HepG2 (cell line): ENCODE measurements at regions not wholly inside any gene's neighbourhood (a gene's known extent, or its start where the extent isn't known, plus 50 kb on each side); places are given as distances from the start of the nearest gene placed in this dataset.

ENCODE experiments used
- CREB1 ChIP-seq, 2 experiments: fragments of 450-650 bp in 1 of 2; IDR thresholded peaks; 2 replicates each; pipeline ENCODE4 v1.6.1; 2016 to 2017; ENCODE audit warnings: control low read depth in 1 of 2, mild to moderate bottlenecking in 1 of 2, missing compliant biosample characterization in 1 of 2, missing genetic modification characterization in 1 of 2
- CREM ChIP-seq, 2 experiments: sonication (generic) in 1 of 2; formaldehyde crosslinking in 1 of 2; IDR thresholded peaks; 2 replicates each; pipeline versions ENCODE4 v1.4.0 to v1.6.1; 2016 to 2020; ENCODE audit warnings: antibody characterized with exemption in 1 of 2, mild to moderate bottlenecking in 1 of 2, missing genetic modification reagents in 1 of 2
- EZH2 ChIP-seq: conservative IDR thresholded peaks from 2 replicates; pipeline ENCODE4 v1.6.1; 2012; ENCODE audit warnings: mild to moderate bottlenecking, low read depth, low read length, moderate library complexity
- FOSL2 ChIP-seq: sonication (generic); formaldehyde crosslinking; IDR thresholded peaks from 2 replicates; pipeline ENCODE4 v1.4.0; 2020; ENCODE audit warnings: missing genetic modification reagents
- FOXA1 ChIP-seq, 2 experiments: fragments of 450-650 bp in 1 of 2; sonication (generic) in 1 of 2; formaldehyde crosslinking in 1 of 2; IDR thresholded peaks; 2 replicates each; pipeline versions ENCODE4 v1.4.0 to v1.6.1; 2016 to 2020; ENCODE audit warnings: missing genetic modification reagents in 1 of 2
- FOXA3 ChIP-seq: IDR thresholded peaks from 2 replicates; pipeline ENCODE4 v1.6.1; 2016; ENCODE audit warnings: missing genetic modification reagents, missing compliant biosample characterization
- FOXK2 ChIP-seq: fragments of 450-650 bp; IDR thresholded peaks from 2 replicates; pipeline ENCODE4 v1.6.1; 2016
- FOXP1 ChIP-seq, 2 experiments: fragments of 450-650 bp in 1 of 2; IDR thresholded peaks; 2 replicates each; pipeline ENCODE4 v1.6.1; 2017 to 2018; ENCODE audit warnings: antibody characterized with exemption in 1 of 2
- GATAD2A ChIP-seq: IDR thresholded peaks from 2 replicates; pipeline ENCODE4 v1.6.1; 2016
- GTF2F1 ChIP-seq: fragments of 150-350 bp; IDR thresholded peaks from 2 replicates; pipeline ENCODE4 v1.6.1; 2014; ENCODE audit warnings: low read length
- SOX13 ChIP-seq, 3 experiments: fragments of 450-650 bp in 1 of 3; sonication (generic) in 1 of 3; formaldehyde crosslinking in 1 of 3; IDR thresholded peaks in 2 of 3; conservative IDR thresholded peaks in 1 of 3; 2 replicates each; pipeline versions ENCODE4 v1.5.0 to v1.6.1; 2016 to 2020; ENCODE audit warnings: antibody characterized with exemption in 1 of 3, mild to moderate bottlenecking in 1 of 3, missing compliant biosample characterization in 1 of 3, missing genetic modification reagents in 1 of 3, moderate library complexity in 1 of 3
- SOX6 ChIP-seq, 2 experiments: fragments of 450-650 bp in 1 of 2; sonication (generic) in 1 of 2; formaldehyde crosslinking in 1 of 2; IDR thresholded peaks; 2 replicates each; pipeline versions ENCODE4 v1.4.0 to v1.6.1; 2017 to 2020; ENCODE audit warnings: antibody characterized with exemption in 1 of 2, mild to moderate bottlenecking in 1 of 2, missing genetic modification reagents in 1 of 2
- TAF1 ChIP-seq: sonication (generic); formaldehyde crosslinking; IDR thresholded peaks from 2 replicates; pipeline ENCODE4 v1.4.0; 2020; ENCODE audit warnings: missing genetic modification reagents
- TEAD2 ChIP-seq: sonication (generic); formaldehyde crosslinking; IDR thresholded peaks from 2 replicates; pipeline ENCODE4 v1.9.0; 2021; ENCODE audit warnings: missing genetic modification reagents
- TF ChIP-seq, protein P1 (sequence below): sonication (generic); formaldehyde crosslinking; IDR thresholded peaks from 2 replicates; pipeline ENCODE4 v1.4.0; 2020; ENCODE audit warnings: missing genetic modification reagents
- TF ChIP-seq, protein P2 (sequence below): fragments of 450-650 bp; IDR thresholded peaks from 2 replicates; pipeline ENCODE4 v1.6.1; 2016
- TF ChIP-seq, protein P3 (sequence below), 2 experiments: sonication (generic) in 1 of 2; formaldehyde crosslinking in 1 of 2; IDR thresholded peaks; 2 replicates each; pipeline versions ENCODE4 v1.4.0 to v1.6.1; 2016 to 2020; ENCODE audit warnings: borderline replicate concordance in 1 of 2, low read depth in 1 of 2, mild to moderate bottlenecking in 1 of 2, missing genetic modification reagents in 1 of 2

DNA sequence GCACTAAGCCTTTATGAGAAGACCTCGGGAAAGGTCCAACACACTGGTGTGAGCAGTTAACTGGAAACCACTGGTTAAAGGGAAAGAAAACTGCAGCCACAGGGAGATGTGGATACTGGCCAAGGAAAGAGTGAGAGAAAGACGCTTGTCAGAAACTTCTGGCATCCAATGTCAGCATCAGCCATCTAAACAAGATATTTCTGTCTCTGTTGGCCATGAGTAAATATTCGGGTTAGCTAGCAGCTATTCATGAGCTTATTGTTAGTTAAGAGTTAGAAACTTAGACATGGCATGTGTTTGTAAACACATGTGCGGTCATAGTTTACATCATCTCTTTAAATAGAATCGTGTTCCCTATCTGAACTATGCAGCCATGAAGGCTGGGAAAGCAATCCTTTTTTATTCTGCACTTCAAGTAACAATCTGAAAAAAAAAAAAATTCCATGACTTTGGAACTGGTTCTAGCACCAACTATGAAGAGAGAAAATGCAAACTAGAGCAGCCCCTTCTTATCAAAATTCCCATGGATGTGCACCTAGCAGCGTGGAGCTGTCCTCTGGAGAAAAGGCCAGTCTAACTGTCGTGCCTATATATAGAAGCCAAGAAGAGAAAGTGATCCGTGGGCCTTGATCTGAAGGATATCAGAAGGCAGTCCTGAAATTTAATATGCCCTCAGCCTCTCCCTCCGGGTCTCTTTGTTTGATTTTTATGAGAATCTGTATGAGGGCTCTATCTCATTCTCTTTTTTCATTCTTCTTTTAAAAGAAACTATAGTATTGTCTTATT, 84.0 kb upstream of the RFX8 start (continued):
- TF ChIP-seq GATAD2A (CRISPR knock-in tag) (peak; percentile 64), TEAD2 (CRISPR knock-in tag) (no peak), FOSL2 (CRISPR knock-in tag) (0 out of 2 replicates have a peak, but pooled peaks have one; percentile 4), FOXA3 (peak; percentile 64), CREB1 (IDR thresholded peaks at IDR 0.05) (no peak), CREB1 (CRISPR knock-in tag; IDR thresholded peaks at IDR 0.05) (peak; percentile 51), TAF1 (no peak), GTF2F1 (no peak), FOXP1 (IDR thresholded peaks at IDR 0.05) (no peak), FOXP1 (CRISPR knock-in tag; IDR thresholded peaks at IDR 0.05) (peak; percentile 82), CREM (IDR thresholded peaks at IDR 0.05) (peak; percentile 23; the same call in 1 of the 2 replicates), CREM (CRISPR knock-in tag; IDR thresholded peaks at IDR 0.05) (no peak), FOXK2 (no peak), EZH2 (no peak), FOXA1 (IDR thresholded peaks at IDR 0.05) (no peak), FOXA1 (CRISPR knock-in tag; IDR thresholded peaks at IDR 0.05) (0 out of 2 replicates have a peak, but pooled peaks have one; percentile 19), SOX13 (IDR thresholded peaks at IDR 0.05) (no peak), SOX13 (CRISPR knock-in tag; conservative IDR thresholded peaks at IDR 0.05 in 1 of 2, IDR thresholded peaks at IDR 0.05 in 1 of 2) (peak in 1 of 2 experiments; percentile 68; a peak in 2 of 4 replicates), SOX6 (IDR thresholded peaks at IDR 0.05) (no peak), SOX6 (CRISPR knock-in tag; IDR thresholded peaks at IDR 0.05) (0 out of 2 replicates have a peak, but pooled peaks have one; percentile 38)
- TF ChIP-seq, protein P1, sequence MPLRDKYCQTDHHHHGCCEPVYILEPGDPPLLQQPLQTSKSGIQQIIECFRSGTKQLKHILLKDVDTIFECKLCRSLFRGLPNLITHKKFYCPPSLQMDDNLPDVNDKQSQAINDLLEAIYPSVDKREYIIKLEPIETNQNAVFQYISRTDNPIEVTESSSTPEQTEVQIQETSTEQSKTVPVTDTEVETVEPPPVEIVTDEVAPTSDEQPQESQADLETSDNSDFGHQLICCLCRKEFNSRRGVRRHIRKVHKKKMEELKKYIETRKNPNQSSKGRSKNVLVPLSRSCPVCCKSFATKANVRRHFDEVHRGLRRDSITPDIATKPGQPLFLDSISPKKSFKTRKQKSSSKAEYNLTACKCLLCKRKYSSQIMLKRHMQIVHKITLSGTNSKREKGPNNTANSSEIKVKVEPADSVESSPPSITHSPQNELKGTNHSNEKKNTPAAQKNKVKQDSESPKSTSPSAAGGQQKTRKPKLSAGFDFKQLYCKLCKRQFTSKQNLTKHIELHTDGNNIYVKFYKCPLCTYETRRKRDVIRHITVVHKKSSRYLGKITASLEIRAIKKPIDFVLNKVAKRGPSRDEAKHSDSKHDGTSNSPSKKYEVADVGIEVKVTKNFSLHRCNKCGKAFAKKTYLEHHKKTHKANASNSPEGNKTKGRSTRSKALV (CRISPR knock-in tag): no peak
- TF ChIP-seq, protein P2, sequence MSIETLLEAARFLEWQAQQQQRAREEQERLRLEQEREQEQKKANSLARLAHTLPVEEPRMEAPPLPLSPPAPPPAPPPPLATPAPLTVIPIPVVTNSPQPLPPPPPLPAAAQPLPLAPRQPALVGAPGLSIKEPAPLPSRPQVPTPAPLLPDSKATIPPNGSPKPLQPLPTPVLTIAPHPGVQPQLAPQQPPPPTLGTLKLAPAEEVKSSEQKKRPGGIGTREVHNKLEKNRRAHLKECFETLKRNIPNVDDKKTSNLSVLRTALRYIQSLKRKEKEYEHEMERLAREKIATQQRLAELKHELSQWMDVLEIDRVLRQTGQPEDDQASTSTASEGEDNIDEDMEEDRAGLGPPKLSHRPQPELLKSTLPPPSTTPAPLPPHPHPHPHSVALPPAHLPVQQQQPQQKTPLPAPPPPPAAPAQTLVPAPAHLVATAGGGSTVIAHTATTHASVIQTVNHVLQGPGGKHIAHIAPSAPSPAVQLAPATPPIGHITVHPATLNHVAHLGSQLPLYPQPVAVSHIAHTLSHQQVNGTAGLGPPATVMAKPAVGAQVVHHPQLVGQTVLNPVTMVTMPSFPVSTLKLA: peak; percentile 37; the same call in 1 of the 2 replicates
- TF ChIP-seq, protein P3, sequence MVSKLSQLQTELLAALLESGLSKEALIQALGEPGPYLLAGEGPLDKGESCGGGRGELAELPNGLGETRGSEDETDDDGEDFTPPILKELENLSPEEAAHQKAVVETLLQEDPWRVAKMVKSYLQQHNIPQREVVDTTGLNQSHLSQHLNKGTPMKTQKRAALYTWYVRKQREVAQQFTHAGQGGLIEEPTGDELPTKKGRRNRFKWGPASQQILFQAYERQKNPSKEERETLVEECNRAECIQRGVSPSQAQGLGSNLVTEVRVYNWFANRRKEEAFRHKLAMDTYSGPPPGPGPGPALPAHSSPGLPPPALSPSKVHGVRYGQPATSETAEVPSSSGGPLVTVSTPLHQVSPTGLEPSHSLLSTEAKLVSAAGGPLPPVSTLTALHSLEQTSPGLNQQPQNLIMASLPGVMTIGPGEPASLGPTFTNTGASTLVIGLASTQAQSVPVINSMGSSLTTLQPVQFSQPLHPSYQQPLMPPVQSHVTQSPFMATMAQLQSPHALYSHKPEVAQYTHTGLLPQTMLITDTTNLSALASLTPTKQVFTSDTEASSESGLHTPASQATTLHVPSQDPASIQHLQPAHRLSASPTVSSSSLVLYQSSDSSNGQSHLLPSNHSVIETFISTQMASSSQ (IDR thresholded peaks at IDR 0.05; ENCODE audit: low read depth): 0 out of 2 replicates have a peak, but pooled peaks have one; percentile 13
- TF ChIP-seq, protein P3 (CRISPR knock-in tag; IDR thresholded peaks at IDR 0.05; ENCODE audit: borderline replicate concordance): no peak
